Astrocyte of the spinal cord (primary cell): ENCODE measurements at regions not wholly inside any gene's neighbourhood (a gene's known extent, or its start where the extent isn't known, plus 50 kb on each side); places are given as distances from the start of the nearest gene placed in this dataset.
"Not testable (repeated sequence)": the region's sequence is repeated elsewhere in the genome, so short reads cannot be mapped to it uniquely, and the experiment has no call there.

ENCODE experiments used
- DNase-seq: peaks from one replicate; pipeline ENCODE4 v3.0.0; 2011; ENCODE audit warnings: low read depth, low spot score
- H3K4me3 ChIP-seq: 2 replicates; pipeline ENCODE4 v1.5.1; 2011; ENCODE audit warnings: low read depth, mild to moderate bottlenecking, low read length, moderate library complexity
- in situ Hi-C: cut with HindIII; loops from 2 replicates; pipeline ENCODE4 v1.10.0; 2017; ENCODE audit warnings: low sequenced_read_pairs
- TF ChIP-seq, protein P1 (sequence below): IDR thresholded peaks from 2 replicates; pipeline ENCODE4 v1.5.1; 2012; ENCODE audit warnings: low read depth, mild to moderate bottlenecking, low read length, inconsistent platforms

DNA sequence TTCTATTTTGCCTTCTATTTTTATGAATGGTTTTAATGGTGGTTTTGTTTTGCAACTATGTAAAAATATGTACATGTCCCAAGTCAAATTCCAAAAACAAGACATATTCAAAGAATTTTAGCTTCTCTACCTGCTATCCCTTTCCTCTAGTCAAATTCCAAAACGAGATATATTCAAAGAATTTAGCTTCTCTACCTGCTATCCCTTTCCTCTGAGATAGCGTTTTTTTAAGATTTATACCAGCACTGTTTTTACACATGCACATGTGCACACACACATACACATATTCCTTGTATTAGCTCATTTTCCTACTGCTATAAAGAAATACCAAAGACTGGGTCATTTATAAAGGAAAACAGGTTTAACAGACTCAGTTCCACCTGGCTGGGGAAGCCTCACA is 199.1 kb upstream of the ARL4C start:
- DNase-seq = no peak
- no peak overlapping the region for H3K4me3 ChIP-seq
- TF ChIP-seq, protein P1, sequence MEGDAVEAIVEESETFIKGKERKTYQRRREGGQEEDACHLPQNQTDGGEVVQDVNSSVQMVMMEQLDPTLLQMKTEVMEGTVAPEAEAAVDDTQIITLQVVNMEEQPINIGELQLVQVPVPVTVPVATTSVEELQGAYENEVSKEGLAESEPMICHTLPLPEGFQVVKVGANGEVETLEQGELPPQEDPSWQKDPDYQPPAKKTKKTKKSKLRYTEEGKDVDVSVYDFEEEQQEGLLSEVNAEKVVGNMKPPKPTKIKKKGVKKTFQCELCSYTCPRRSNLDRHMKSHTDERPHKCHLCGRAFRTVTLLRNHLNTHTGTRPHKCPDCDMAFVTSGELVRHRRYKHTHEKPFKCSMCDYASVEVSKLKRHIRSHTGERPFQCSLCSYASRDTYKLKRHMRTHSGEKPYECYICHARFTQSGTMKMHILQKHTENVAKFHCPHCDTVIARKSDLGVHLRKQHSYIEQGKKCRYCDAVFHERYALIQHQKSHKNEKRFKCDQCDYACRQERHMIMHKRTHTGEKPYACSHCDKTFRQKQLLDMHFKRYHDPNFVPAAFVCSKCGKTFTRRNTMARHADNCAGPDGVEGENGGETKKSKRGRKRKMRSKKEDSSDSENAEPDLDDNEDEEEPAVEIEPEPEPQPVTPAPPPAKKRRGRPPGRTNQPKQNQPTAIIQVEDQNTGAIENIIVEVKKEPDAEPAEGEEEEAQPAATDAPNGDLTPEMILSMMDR = no peak
- in situ Hi-C loops = no loop called here

DNA sequence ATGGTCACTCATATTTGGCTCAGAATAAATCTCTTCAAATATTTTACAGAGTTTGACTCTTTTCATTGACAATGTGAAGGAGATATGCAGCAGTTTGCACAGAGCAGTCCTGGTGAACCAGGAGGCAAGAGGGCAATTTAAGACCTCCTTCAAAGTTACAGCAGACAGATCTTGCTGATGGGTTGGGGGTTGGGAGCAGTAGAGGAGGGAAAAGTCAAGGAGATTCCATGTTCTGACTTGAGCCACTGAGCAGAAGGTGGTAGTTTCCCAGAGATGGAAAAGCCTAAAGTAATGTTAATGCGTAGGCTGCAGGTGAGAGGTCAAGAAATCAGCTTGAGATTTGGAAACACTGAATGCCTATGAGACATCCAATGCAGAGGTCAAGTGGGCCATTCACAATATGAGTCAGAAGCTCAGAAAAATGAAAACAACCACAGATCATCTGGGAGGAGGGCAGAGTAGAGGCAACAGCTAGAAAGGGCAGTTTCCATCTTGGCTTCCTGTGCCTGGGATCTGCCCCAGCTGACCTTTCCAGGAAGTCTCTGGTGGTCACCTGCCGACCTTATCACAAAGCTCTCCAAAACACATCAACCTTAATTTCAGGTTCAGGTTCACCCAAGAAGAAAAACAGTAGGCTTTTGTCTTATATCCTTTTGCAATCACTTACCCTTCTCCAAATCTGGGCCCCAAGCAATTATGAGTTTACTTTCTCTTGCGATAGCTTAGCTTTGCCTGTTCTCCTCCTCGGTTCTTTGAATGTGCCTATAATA is 197.5 kb upstream of the ARL4C start:
- no peak overlapping the region for H3K4me3 ChIP-seq
- in situ Hi-C loops = no loop called here
- TF ChIP-seq, protein P1 = no peak
- DNase-seq = peak; percentile 76

DNA sequence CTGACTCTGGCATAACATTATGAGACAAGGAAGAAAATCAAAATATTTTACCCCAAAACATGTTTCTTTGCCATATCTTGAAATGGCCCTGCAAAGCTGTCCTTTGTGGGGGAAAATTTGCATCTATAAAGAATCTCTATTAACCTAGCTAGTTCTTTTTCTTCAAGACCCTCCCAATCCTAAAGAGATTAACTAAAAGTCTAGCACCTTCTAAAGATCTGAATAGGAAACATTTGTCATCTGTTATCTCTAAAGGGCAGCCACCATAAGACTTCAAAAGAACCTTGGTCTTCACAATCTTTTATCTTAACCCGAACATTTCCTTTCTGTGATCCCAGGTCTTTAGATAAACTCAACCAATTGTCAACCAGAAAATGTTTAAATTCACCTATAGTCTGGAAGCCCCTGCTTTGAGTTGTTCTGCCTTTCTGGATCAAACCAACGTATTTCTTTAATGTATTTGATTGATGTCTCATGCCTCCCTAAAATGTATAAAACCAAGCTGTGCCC is 196.9 kb upstream of the ARL4C start:
- H3K4me3 ChIP-seq, in situ Hi-C loops, DNase-seq: not testable (repeated sequence)

DNA sequence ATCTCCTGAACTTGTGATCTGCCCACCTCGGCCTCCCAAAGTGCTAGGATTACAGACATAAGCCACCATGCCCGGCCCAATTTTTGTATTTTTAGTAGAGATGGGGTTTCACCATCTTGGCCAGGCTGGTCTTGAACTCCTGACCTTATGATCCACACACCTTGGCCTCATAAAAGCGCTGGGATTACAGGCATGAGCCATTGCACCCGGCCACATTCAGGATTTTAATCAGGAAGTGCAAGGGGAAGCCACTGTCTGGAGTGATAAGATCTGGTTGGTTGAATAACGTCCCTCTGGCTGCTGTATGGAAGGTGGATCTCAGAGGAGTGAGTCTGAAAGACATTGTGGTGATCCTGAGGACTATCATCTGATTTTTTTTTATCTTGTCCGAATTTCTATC is 196.3 kb upstream of the ARL4C start:
- in situ Hi-C loops, DNase-seq, H3K4me3 ChIP-seq: not testable (repeated sequence)

DNA sequence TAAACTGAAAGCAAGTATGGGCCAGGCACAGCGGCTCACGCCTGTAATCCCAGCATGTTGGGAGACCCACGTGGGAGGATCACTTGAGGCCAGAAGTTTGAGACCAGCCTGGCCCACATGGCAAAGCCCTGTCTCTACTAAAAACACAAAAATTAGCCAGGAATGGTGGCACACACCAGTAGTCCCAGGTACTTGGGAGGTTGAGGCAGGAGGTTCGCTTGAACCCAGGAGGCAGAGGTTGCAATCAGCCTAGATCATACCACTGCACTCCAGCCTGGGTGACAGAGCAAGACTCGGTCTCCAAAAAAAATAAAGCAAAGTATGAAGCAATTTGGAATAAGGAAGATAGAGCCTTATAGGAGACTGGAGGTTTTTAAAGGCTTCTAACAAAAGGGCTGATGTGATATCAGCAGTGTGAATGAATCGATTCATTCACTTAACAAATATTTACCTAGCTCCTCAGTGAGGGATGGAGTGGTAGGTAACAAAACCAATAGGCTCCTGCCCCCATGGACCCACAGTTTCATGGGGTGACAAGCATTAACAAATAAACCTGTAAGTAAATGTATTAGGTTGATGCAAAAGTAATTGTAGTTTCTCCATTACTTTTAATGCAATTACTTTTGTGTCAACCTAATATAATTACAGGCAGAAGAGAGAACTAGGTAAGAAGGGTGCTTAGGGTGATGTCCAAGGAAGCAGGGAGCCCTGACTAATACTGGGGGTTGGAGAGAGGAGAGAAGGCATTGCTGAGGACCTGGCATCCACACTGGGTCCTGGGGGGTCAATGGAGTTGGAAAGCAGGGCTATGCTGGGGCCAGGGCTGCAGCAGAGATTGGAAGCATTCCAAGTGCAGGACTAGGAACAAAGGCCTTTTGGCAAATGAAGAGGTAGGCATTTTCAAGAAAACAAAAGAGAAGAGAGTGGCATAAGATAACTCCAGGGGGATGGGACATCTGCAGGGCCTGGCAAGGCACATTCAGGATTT is 195.4 kb upstream of the ARL4C start:
- H3K4me3 ChIP-seq = no peak overlapping the region
- in situ Hi-C loops = no loop called here
- DNase-seq = no peak
- TF ChIP-seq, protein P1 = no peak

DNA sequence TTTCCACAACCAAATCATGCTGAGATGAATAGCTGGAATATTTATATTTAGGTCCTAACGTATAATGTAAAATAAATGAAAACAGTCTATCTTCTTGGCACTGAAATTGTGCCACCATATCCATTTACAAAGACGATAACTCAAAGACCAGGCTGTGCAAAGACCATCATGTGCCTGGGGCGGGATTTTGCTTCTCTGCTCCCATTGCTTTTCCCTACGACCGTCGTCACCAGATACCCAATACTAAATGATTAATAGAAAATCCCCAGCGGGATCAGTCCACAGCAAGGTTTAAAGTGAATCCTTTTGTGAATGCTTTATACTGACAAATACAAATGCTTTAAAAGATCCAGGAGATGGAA is 194.3 kb upstream of the ARL4C start:
- in situ Hi-C loops = no loop called here
- TF ChIP-seq, protein P1 = no peak
- no peak overlapping the region for H3K4me3 ChIP-seq

DNA sequence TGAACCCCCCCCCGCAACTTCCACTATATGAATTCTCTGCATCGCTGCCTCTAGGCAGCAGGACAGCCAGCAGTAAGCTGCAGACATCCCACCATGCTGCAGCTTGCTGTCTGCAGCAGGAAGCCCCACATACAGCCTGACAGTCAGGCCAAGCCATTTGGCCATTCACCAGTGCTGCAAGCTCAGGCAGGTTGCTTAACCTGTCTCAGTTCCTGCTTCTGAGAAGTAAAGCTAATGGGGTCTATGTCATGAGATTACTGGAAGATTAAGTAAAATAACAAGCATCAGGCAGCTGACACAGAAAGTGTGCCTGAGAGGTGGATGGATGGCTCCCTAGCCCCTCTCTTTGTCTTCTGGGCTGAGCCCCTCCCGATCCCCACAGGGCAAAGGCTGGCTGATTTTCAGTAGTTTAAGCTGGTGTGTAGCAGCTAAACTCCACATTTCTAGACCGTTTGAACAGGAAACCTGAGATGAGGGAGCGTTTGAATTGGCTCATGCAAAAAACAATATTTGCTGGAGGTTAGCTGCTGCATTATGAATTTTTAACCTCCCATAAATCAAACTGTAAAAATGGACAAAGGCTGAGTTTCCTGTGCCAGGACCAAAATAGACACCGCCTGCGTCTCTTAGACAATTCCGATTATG is 193.8 kb upstream of the ARL4C start:
- no peak overlapping the region for H3K4me3 ChIP-seq
- in situ Hi-C loops = no loop called here
- TF ChIP-seq, protein P1 = no peak
- DNase-seq = peak; percentile 86

More for the DNA sequence above, 194.3 kb upstream of the ARL4C start:
- DNase-seq = no peak
